ENCODE measurements at regions not wholly inside any gene's neighbourhood (a gene's known extent, or its start where the extent isn't known, plus 50 kb on each side); places are given as distances from the start of the nearest gene placed in this dataset.

- POLR2A ChIA-PET: no interaction called here
These were observed 234.4 kb downstream of the ARHGAP12 start for GRCh38 chr10:31694126-31694685.

GRCh38 chr10:31693491-31693890 is 235.1 kb downstream of the ARHGAP12 start:
- no peak for FAIRE-seq
- H3K9me3 ChIP-seq: peaks cover 18% of the 10 kb centered on the region
- no peak for ATAC-seq
- WGBS (ENCODE audit: missing lambda C conversion rate): 52% methylated on average over 6 of the region's 6 CpGs
- H3K4me2 ChIP-seq: no peak overlapping the region
- DNase-seq (ENCODE audit: low read depth in 1 of 2, low spot score in 1 of 2): no peak
- POLR2A ChIA-PET: no interaction called here
- TF ChIP-seq HMGXB4 (CRISPR knock-in tag; IDR thresholded peaks at IDR 0.05; ENCODE audit: borderline replicate concordance): no peak
- no peak for TF ChIP-seq HEYL (CRISPR knock-in tag; IDR thresholded peaks at IDR 0.05)
- no peak for TF ChIP-seq SMC3 (IDR thresholded peaks at IDR 0.05)
- no peak for TF ChIP-seq USF2 (IDR thresholded peaks at IDR 0.05)
- no peak for TF ChIP-seq KDM1A (IDR thresholded peaks at IDR 0.05; ENCODE audit: low read depth)
- no peak for TF ChIP-seq ESRRA (IDR thresholded peaks at IDR 0.05; ENCODE audit: borderline replicate concordance, low read length)
- TF ChIP-seq SREBF2 (IDR thresholded peaks at IDR 0.05): no peak
- TF ChIP-seq BHLHE40 (IDR thresholded peaks at IDR 0.05; ENCODE audit: low read depth, low read length): no peak
- no peak for TF ChIP-seq ZFP36 (IDR thresholded peaks at IDR 0.05; ENCODE audit: borderline replicate concordance, partially characterized antibody)
- TF ChIP-seq TFCP2L1 (CRISPR knock-in tag; IDR thresholded peaks at IDR 0.05): no peak
- no peak for TF ChIP-seq JUNB (IDR thresholded peaks at IDR 0.05)
- no peak for TF ChIP-seq JUN (IDR thresholded peaks at IDR 0.05)
- no peak for TF ChIP-seq KDM5A (IDR thresholded peaks at IDR 0.05)
- H3K27ac ChIP-seq: no peak overlapping the region
- H3K4me1 ChIP-seq: no peaks in the 10 kb centered on the region
- H3K4me3 ChIP-seq: no peak overlapping the region
- CTCF ChIA-PET: interaction anchor here (0.7 to 1.6 kb wide), 3 partner anchors 8 to 268 kb away, joined by 3 to 4 read pairs (median 3); no protein-coding TSS in a partner anchor

More at GRCh38 chr10:31694126-31694685, 234.4 kb downstream of the ARHGAP12 start:
- CTCF ChIA-PET: interaction anchor here (1.6 kb wide), 1 partner anchor 7 kb away, joined by 4 read pairs; no protein-coding TSS in a partner anchor
- Histone ChIP-seq H3K27ac (no peak overlapping the region), H3K4me2 (no peak overlapping the region), H3K4me1 (no peaks in the 10 kb centered on the region), H3K4me3 (no peak overlapping the region), H3K9me3 (peaks cover 15% of the 10 kb centered on the region)
- TF ChIP-seq JUNB (IDR thresholded peaks at IDR 0.05) (no peak), MAFK (IDR thresholded peaks at IDR 0.05; ENCODE audit: partially characterized antibody) (no peak), CHD4 (IDR thresholded peaks at IDR 0.05; ENCODE audit: borderline replicate concordance) (no peak), SREBF2 (IDR thresholded peaks at IDR 0.05) (no peak), E2F6 (IDR thresholded peaks at IDR 0.05; ENCODE audit: borderline replicate concordance, low read depth) (no peak), FOSL2 (IDR thresholded peaks at IDR 0.05) (no peak), FOSL2 (CRISPR knock-in tag; IDR thresholded peaks at IDR 0.05) (no peak)
- DNase-seq (ENCODE audit: low read depth in 1 of 2, low spot score in 1 of 2) (no peak), FAIRE-seq (no peak), ATAC-seq (no peak)
- 52% methylated on average over 6 of the region's 6 CpGs for WGBS (ENCODE audit: missing lambda C conversion rate)

GRCh38 chr10:31689233-31689632 is 239.4 kb downstream of the ARHGAP12 start:
- ATAC-seq: no peak
- H3K4me3 ChIP-seq: no peak overlapping the region
- ChIA-PET CTCF (no interaction called here), POLR2A (no interaction called here)
- H3K9me3 ChIP-seq: peaks cover 43% of the 10 kb centered on the region
- no peak overlapping the region for H3K27ac ChIP-seq
- H3K4me2 ChIP-seq: no peak overlapping the region
- TF ChIP-seq POLR2A (IDR thresholded peaks at IDR 0.05; ENCODE audit: low read length) (no peak), MAFK (IDR thresholded peaks at IDR 0.05; ENCODE audit: partially characterized antibody) (peak; percentile 57), MAX (IDR thresholded peaks at IDR 0.05) (no peak), KDM1A (IDR thresholded peaks at IDR 0.05; ENCODE audit: low read depth) (peak; percentile 60; the same call in 1 of the 2 replicates), HES2 (IDR thresholded peaks at IDR 0.05) (no peak), HEYL (CRISPR knock-in tag; IDR thresholded peaks at IDR 0.05) (no peak), BCL3 (IDR thresholded peaks at IDR 0.05) (no peak)
- peak; percentile 18 for FAIRE-seq
- no peak for DNase-seq (ENCODE audit: low read depth in 1 of 2, low spot score in 1 of 2)
- 3% methylated on average over 1 of the region's 1 CpG for WGBS (ENCODE audit: missing lambda C conversion rate)
- no peaks in the 10 kb centered on the region for H3K4me1 ChIP-seq
